GM19438 (cell line): ENCODE measurements at regions not wholly inside any gene's neighbourhood (a gene's known extent, or its start where the extent isn't known, plus 50 kb on each side); places are given as distances from the start of the nearest gene placed in this dataset.

ENCODE experiments used
- ATAC-seq: cut with Tn5 transposase; IDR thresholded peaks from one replicate; pipeline ENCODE4 v1.9.1; 2021; ENCODE audit warnings: low read depth; ENCODE audit not compliant: unreplicated experiment

DNA sequence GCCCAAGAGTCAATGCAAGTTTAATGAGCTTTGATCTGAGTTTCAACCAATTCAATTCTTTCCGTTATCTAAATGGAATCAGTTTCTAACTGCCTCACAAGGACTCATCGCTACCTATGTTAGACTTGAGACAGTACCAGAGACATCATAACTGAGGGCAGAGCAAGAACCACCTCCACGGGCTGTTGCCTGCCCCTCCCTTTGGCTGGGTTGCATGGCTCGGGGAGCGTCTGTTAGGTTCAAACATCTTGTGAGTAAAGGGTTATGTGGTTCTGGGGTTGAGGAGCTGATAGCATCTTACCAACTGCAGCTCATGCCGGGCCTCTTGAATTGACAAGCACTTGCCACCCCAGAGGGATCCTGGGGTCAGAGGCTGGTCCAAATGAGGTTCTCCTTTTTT lies 457.9 kb downstream of the ENC1 start:
- no peak for ATAC-seq

DNA sequence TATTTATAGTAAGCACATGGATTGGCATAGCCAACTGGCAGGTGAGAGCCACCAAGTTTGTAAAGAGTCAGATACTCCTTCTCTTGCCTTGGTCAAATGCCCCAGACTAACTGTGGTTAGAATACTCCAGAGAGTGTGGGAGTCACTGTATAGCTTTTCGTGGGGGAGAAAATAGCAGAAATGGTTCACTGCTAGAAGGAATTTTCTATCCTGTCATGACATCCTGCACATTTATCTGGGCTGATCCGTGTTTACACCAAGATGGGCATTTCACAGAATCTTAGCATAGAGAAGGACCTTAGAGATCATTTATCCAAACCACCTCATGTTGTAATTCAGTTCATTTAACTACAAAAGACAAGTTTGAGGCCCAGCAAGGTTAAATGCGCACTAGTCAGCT lies 460.8 kb downstream of the ENC1 start:
- no peak for ATAC-seq

DNA sequence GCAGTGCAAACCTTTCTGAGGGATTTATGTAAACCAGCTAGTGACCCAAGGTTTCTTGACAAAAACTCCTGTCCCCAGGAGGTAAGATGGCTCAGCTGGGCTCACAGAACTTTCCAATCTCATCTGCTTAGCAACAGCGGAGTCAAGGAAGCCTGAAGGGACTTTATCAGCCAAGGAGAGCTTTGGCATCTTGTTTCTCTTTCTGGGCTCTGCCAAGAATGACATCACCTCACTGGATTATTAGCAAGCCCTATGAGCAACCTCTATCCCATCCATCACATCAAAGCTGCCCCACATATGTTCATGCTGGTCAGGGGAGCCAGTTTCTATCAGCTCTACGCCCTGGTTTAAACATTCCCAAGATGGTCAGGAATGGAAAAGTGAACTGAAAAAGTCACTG lies 461.3 kb downstream of the ENC1 start:
- ATAC-seq: no peak

DNA sequence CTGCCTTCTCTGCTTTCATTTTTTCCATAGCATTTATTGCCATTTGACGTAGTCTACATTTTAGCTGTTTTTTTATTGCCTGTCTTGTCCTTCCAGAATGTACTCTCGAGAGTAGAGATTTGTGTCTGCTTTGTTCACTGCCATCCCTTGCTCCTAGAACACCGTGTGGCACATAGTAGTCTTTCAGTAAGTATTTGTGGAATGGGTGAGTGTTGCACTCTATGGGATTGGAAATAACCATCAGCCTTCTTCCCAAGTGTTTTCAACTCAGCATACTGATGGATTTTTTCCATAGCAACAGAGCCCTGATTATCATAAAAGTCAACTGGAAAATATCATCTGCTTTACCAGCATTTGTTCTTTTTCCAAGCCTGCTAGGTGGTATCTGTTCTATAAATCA lies 462.6 kb downstream of the ENC1 start:
- ATAC-seq: no peak

DNA sequence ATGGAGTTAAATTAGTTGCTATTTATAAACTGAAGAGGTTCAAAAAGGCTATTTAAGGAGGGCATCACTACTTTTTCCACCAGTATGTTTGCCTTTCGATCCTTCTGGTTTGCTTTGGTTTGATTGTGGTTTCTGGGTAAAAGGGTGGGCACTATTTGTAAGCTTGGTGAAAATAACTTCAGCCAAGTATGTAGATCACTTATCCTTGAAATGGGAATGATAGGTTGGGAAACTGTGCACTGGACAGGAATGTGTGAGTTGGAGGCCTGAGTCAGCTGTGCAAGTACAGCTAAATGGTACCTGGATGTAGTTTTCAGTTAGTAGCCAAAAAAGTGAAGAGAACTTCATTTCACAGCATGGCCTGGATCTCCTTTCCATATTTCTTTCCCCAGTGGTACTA lies 466.2 kb downstream of the ENC1 start:
- ATAC-seq: no peak

DNA sequence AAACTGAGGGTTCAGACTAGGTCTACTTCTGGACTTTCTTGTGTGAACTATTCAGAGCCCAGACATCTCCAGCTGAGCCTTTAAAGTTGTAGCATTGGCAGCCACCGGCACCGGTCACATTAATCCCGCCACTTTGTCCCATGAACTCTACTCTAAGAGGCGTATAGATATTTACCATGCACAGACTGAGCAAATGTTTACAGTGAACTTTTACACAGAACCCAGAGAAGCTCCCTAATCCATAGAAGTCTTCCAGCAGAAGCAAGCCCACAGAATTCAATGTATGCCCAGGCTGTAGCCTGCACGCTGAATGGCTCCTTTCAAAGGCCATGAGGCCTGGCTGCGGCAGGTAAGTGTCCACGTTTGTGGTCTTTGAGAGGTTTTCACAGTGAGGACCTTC lies 466.9 kb downstream of the ENC1 start:
- ATAC-seq: no peak

DNA sequence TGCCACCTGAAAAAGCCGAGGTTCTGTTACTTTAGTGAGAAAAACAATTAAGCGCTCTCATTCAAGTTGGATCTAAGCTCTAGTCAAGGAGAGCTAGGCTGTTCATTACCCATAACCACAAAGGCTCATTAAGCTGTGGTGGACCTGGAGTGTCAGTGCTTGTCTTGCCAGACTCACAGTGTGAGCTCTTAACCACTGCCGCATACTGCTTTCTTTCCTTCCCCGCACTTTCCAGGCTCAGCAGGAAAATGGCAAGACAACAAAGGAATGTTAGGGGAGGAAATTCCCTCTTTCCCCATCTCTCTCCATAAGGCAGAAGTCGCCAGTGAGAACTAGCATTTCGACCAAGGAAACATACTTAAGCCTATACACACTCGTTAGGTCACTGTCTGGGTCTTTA lies 467.3 kb downstream of the ENC1 start:
- ATAC-seq: no peak

DNA sequence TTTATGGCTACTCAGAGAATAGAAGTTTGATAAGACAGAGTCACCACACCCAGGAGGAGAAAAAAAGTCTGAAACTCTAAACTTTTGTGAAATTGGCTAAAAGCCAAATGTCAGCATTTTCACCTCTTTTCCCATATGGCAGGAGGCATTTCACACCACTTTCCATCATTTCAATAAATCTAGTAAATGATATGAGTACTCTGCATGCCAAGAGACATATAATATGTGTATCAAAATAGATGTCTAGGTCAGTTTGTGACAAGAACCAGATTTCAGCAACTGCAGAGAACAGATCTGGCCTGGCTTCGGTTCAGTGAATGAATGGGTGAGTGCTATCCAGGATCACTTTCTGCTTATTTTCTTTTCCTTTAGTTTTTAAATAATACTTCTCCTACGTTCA lies 470.8 kb downstream of the ENC1 start:
- no peak for ATAC-seq

DNA sequence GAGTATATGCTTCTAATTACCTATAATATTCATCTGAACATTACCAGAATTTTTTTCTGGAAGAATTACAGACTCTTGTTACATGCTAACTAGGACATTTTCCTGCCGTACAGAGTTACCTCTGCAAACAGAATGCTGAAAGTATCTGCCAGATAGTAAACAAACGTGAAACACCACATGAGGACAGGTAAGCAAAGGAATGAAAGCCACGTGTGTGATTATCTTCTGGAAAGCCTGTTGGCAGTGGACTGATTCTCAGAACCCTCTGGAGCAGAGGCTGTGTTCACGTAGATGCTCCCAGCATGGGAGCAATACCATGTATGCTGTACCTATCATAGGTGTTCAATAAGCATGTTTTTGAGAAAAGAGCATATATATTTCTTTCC lies 472.6 kb downstream of the ENC1 start:
- no peak for ATAC-seq

DNA sequence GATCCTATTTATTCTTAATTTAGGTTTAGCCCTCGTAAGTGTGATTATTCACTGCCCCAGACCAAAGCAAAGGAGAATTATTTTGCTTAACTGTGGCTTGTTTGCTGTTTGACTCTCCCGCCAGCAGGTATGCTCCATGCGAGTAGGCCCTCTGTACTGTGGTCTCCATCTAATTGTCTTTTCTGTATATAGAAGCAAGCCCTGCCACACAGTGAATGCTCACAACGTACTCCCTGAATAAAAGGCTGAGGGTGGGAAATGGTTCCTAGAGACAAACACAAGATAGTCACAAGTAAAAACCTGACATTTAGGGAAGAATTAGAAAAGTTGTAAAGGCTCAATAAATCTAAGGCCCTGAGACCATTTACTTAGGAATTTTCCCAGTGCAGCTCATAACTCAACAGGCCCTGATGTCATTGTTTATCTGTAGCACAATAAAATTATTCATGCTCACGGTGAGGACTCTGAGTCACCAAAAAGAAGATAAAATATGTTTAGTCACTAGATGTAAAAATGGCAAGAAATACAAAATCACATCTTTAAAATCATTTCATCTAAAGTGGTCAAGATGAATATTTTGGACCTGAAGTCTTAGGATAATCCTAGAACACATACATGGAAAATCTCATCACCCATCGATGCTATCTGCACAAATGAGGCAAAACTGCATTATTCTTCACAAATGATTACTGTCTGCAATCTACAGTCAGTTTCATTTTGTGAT lies 473.2 kb downstream of the ENC1 start:
- ATAC-seq: no peak

DNA sequence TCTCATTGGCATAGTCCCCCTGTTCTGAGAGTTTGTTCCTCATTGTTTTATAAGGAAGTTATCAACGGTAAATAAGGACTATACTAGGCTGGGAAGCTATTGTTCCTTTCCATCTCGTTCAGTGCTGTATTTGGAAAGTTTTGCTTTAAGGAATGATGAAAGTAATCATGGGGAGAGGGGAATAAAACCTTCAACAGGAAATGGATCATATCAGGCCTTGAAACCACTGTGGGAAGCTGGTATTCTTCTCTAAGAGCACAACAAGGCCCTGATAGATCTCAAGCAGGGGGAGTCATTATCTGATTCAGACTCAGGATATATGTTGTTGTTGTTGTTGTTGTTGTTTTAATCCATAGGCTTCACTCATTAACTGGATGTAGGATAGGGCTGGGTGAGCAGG lies 474.5 kb downstream of the ENC1 start:
- ATAC-seq: no peak

DNA sequence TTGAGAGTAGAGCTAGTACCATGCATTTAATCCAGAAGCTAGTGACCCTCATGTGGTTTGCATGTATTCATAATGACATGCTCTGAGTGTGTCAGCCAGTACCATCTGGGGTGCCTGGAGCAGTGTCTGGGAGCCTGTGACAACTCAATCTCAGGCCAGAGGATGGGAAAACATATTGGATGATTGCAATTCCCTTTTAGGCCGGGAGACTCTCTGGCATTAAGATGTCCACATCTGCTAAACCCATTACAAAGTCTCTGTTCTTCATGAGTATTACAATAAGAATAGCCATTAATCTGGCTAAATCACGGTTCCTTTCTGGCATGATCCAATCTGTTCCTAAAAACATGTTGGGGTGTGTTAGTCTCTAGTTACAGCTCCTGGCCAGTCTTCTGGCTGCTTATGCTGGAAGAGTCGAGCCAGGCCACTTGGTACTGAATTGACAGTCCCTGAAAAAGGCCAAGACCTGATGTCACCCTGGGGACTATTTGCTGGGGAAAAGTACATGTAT lies 475.7 kb downstream of the ENC1 start:
- ATAC-seq: no peak

DNA sequence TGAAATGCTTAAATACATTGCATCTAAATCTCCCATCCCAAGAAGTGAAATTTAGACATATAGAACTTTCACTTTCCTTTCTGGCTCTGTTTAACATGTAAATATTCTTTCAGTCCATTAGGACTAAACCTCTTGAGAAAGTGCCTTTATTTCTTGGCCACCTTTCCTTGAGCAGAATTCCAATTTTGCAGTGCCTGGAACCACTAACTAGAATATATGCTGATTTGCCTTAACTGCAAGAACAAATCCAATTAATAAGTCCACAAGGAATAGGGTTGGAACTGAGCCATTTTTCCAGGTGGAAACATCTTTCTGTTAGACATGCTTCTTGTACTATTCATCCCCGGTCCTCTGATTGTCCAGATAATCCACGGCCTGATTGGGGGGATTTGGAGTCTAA lies 478.0 kb downstream of the ENC1 start:
- no peak for ATAC-seq

DNA sequence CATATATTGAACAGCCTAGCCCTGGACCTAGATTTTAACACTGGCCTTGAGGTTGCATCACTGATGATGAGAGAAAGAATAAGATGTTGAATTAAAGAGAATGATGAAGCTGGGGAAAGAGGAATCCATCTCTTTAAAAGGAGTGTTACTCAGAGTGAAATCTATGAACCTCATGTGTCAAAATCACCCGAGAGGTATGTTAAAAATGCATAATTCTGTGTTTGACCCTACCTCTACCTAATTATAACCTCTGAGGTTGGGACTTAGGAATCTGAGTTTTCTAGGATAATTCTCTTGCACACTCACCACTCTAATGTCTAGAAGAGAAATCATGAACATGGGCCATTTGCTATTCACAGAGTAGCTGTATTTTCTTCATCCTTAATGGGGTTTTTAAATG lies 479.4 kb downstream of the ENC1 start:
- ATAC-seq: no peak

DNA sequence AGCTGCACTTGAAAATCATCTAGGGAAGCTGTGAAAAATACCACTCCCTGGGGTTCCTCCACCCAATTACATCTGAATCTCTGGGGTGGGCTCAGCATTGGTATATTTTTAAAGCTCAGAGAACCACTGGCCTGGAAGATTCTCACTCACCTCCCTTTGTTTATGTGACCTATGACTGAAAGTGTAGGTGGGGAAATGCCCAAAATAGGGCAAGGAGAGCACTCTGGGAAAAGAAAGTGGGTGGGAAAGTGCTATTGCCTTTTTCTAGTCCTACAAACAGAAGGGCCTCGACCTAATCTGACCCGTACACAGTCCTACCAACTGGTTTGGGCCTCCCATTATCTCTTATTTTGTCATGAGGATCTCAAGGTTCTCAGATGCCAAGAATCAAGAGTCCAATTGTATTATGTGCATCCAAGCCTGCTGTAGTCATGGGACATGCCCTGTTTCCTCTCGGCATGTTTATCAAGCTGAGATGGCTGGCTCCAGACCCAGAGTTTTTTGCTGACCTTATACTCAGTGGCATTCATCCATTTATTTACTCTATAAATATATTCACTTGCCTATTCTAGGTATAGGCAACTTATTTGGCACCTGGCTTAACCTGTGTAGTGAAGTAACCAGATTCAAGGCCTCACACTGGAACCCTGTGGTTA lies 483.7 kb downstream of the ENC1 start:
- ATAC-seq: no peak

DNA sequence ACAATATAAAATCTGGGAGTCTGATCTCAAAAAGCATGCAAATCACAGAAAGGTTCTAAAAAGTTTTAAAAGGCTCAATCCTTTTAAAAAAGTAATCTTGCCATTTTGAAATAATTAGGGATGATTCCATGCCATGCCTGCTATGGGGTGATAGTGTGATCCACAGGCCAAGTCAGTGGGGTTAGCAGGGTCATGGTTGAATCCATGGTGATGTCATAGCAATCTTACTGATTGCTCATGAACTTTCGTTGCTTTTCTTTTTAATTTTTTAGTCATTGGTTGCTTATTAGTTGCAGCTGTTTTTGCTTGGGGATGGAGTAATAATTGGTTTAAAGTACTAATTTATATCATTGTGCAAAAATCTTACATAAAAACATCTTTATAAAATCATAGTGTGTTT lies 485.0 kb downstream of the ENC1 start:
- no peak for ATAC-seq

DNA sequence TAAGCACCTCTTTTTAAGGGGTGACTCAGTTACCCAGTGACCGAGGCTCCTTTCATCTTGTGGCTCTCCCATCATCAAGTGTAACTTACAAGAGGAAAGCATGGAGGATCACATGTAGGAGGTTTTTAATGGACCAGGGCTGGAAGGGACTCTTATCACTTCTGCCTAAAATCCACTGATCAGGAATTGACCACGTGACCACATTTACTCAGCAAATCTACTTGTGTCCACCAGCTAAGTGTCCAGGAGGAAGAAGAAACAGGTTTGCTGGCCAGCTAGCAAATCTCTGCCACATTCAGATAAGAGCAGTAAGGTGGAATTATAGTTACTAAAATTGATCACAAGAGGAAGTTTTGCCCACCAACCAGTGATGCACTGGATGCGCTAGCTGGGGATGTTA lies 486.0 kb downstream of the ENC1 start:
- no peak for ATAC-seq

DNA sequence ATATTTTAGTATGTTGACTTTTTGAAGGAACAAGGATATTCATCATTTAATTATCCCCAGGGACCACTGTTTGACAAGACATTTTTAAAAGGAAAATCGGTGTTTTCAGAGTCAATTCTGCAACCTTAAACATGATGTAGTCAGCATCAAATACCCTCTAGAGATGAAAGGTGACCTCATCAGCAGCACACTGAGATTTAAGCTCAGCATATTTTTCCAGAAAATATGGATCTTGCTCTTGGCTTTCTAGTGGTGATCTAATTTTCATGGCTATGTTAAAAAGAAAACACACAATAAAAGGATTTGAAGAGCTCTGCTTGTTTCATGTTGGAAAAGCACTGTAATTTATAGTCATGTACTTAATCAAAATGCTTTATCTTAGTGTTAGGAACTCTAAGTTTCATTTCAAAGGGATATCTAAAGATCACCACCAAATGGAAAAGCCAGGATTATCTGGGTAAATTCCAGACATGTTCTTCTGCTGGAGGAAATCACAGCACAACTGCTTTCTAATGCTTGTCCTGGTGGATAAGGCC lies 487.2 kb downstream of the ENC1 start:
- no peak for ATAC-seq

DNA sequence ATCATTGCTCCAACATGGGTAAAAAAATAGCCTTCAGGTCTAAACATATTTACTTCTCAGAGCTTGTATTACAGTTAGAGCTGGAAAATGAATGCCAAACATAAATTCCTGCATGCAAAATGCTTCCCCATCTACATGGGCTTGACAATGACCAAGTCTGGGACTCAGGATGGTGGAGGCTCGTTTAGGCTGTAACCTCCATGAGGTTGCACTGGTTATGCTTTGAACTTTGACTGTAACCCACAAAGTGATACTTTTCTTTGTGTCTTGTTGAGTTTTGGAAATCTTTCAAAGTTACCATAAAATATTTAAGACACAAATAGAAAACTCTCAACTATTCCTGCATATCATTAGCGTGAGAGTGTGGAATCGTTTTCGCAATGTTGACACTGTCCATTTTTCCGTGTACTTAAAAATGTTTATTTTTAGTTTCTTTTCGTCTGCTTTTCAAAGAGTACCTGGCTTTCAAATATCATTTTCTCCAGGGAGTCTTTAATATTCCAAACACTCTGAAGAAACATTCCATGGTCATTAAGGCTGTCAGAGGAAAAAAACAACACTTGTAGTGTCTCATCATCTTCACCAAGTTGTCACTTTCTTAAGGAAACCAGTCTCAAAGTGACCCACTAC lies 487.8 kb downstream of the ENC1 start:
- no peak for ATAC-seq

DNA sequence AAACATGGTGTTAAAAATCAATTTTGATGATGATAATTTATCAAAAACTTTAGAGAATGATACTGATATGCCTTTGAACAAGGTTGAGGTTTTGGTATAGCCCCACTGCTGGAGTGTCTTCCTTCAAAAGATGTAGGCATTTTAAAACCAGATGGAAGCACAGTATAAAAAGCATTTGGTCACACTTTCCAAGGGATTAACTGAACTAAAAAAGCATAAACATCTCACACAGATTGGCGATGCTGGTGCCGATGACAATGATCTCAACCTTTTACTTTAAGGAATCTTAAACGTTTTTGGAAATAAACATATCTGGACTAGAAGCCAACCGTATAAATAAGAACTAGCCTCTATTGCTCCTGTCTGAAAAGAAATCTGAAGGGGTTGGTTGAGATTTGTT lies 488.4 kb downstream of the ENC1 start:
- ATAC-seq: no peak

DNA sequence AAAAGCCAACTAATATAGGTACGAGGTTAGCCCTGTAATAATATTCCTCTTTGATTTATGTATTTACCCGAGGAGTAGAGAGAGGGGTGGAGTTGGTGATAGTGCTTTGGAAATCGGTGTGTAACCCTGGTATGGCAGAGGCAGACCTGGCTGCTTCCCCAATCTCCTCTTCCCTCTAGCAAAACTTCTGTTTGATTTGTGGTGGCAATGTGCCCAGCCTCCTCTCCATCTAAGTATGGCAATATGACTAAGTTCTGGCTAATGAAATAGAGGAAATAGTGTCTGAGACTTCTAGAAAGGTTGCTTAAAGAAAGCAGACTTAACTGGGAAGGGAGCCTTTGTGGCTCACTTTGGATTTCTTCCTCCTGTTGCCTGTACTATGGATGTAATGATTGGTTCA lies 491.1 kb downstream of the ENC1 start:
- no peak for ATAC-seq

DNA sequence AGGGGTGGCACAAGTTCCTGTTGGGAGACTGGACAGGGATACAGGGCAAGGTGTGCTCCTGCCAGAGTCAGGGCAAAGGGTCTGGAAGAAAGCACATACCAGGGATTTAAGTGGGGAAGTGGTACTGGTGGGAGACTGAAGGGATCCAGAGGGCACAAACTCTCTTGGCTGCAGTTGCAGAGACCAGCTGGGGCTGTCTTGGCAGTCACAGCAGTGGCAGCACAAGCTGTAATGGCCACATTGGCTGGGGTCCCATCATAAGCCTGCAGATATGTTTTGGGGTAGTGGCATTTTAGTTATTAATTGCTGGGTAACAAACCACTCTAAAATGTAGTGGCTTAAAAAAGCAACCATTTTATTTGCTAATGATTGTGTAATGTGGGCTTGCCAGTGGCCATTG lies 492.2 kb downstream of the ENC1 start:
- no peak for ATAC-seq
